Adrenal gland (tissue), 9 donors: ENCODE measurements at regions not wholly inside any gene's neighbourhood (a gene's known extent, or its start where the extent isn't known, plus 50 kb on each side); places are given as distances from the start of the nearest gene placed in this dataset.

Experiments used
- DNase-seq, 7 donors: peaks; one replicate each; pipeline ENCODE4 v3.0.0-alpha.2; 2019 to 2020
- H3K27ac ChIP-seq, 5 donors: fragments of 200-600 bp; sonication (generic) in 4 of 5; 1 replicate in 3 of 5; 2 replicates in 2 of 5; pipeline versions ENCODE4 v1.5.1 to v1.8.0; 2016 to 2020; ENCODE audit warnings: mild to moderate bottlenecking in 1 of 5
- H3K27me3 ChIP-seq: fragments of 200-600 bp; 2 replicates; pipeline ENCODE4 v1.8.0; 2021
- H3K36me3 ChIP-seq, 2 donors: fragments of 200-600 bp; replicated peaks in 1 of 2; 1 replicate in 1 of 2; 2 replicates in 1 of 2; pipeline versions ENCODE4 v1.5.1 to v1.8.0; 2018 to 2022
- H3K4me1 ChIP-seq, 2 donors: fragments of 200-600 bp; replicated peaks in 1 of 2; 1 replicate in 1 of 2; 2 replicates in 1 of 2; pipeline versions ENCODE4 v1.5.1 to v1.8.0; 2018 to 2021
- H3K4me3 ChIP-seq, 4 donors: fragments of 200-600 bp; sonication (generic) in 3 of 4; one replicate each; pipeline ENCODE4 v1.5.1; 2016 to 2018
- H3K9me3 ChIP-seq, 3 donors: fragments of 200-600 bp; sonication (generic) in 1 of 3; replicated peaks in 1 of 3; 1 replicate in 2 of 3; 2 replicates in 1 of 3; pipeline versions ENCODE4 v1.5.1 to v1.8.0; 2016 to 2021
- POLR2A ChIP-seq, 2 donors: fragments of 450-650 bp; IDR thresholded peaks; one replicate each; pipeline ENCODE4 v1.6.1; 2017; ENCODE audit warnings: antibody characterized with exemption in 2 of 2, mild to moderate bottlenecking in 2 of 2, moderate library complexity in 1 of 2
- WGBS, 4 donors: extraction: QIAGEN DNeasy Blood & Tissue Kit in 2 of 4; methylation state at CpG; one replicate each; pipeline versions ENCODE4 v1.1.5 to v1.1.7; 2013 to 2017; 5-methylcytosine and 5-hydroxymethylcytosine counted together
- intact Hi-C, 2 donors: fragments of 100-400 bp; cut with DNase I; formaldehyde crosslinking; loops; one replicate each; pipeline versions ENCODE4 v1.14.1 to v1.15.0; 2022 to 2023
- TF ChIP-seq, protein P1 (sequence below), 6 experiments: fragments of 450-650 bp in 4 of 6; fragments of 200-600 bp in 2 of 6; sonication (generic) in 1 of 6; IDR thresholded peaks; 1 replicate in 5 of 6; 2 replicates in 1 of 6; pipeline versions ENCODE4 v1.5.1 to v1.8.0; 2016 to 2021; ENCODE audit warnings: antibody characterized with exemption in 6 of 6, mild to moderate bottlenecking in 2 of 6, moderate library complexity in 1 of 6
- donor health status: healthy with polysubstance abuse.
- donor health status: Bipolar disorder and iron deficiency.
- donor health status: DM: yes; HTN: yes; CAD: no.
- donor health status: DM: no; HTN: no; CAD: no.
- donor health status: DM: no; HTN: no; CAD: no.

DNA sequence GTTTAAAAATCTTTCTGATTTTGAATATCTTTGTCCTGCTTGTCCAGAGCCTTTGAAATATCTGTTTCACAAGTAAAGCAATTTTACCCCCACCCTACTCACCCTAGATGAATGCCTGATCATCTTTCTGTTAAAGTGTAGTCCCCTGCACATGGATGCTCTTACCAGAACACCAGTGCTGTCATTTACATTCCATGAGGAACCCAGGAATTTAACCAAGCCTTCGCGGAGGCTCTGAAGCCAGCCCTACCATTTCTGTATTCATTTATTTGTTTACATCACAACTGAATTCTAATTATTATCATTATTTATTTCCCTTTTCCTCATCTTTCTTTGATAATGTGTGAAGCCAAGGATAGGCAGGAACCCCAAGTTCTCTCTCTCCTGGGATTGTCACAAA, 167.8 kb upstream of the MYO3A start:
- 25 to 39% (median 29%) methylated on average over 2 of the region's 2 CpGs for WGBS, 4 donors
- Histone ChIP-seq H3K27ac (no peak overlapping the region), H3K27me3 (peaks cover 7% of the 10 kb centered on the region), H3K4me1 (no peaks in the 10 kb centered on the region), H3K4me3 (no peak overlapping the region), H3K9me3 (no peaks in the 10 kb centered on the region), H3K36me3 (no peaks in the 10 kb centered on the region)
- intact Hi-C loops: no loop called here
- no peak for TF ChIP-seq POLR2A (IDR thresholded peaks at IDR 0.05)
- TF ChIP-seq, protein P1, sequence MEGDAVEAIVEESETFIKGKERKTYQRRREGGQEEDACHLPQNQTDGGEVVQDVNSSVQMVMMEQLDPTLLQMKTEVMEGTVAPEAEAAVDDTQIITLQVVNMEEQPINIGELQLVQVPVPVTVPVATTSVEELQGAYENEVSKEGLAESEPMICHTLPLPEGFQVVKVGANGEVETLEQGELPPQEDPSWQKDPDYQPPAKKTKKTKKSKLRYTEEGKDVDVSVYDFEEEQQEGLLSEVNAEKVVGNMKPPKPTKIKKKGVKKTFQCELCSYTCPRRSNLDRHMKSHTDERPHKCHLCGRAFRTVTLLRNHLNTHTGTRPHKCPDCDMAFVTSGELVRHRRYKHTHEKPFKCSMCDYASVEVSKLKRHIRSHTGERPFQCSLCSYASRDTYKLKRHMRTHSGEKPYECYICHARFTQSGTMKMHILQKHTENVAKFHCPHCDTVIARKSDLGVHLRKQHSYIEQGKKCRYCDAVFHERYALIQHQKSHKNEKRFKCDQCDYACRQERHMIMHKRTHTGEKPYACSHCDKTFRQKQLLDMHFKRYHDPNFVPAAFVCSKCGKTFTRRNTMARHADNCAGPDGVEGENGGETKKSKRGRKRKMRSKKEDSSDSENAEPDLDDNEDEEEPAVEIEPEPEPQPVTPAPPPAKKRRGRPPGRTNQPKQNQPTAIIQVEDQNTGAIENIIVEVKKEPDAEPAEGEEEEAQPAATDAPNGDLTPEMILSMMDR (IDR thresholded peaks at IDR 0.05): no peak
- DNase-seq: no peak

DNA sequence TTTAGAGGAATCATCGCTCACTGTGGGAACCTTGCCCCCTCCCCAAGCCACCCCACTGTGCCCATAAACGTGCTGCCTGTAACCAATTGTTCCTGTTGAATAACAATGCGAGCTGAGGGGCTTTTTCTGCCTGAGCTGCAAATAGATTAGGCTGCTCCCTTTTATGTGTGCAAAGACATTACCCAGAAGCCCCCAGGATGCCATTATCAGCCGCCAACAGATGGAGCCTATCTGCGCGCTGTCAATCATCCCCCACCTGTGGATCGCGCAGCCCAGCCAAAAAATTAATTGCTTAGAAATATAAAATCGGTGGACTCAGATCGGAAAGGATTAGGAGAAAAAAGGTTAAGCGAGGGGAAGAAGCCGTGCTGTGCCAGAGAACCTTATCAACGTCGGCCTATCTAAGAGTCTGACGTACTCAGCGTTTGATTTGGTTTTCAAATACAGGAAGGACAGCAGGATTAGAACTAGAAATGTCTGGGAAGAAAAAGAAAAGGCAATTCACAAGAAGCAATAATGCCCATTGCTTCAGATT, 167.3 kb upstream of the MYO3A start:
- WGBS, 4 donors: 5 to 8% (median 7%) methylated on average over 16 of the region's 16 CpGs
- Histone ChIP-seq H3K4me1 (no peaks in the 10 kb centered on the region), H3K27me3 (peaks cover 7% of the 10 kb centered on the region), H3K4me3 (no peak overlapping the region), H3K9me3 (no peaks in the 10 kb centered on the region), H3K27ac (no peak overlapping the region), H3K36me3 (no peaks in the 10 kb centered on the region)
- TF ChIP-seq, protein P1 (IDR thresholded peaks at IDR 0.05): no peak
- no peak for TF ChIP-seq POLR2A (IDR thresholded peaks at IDR 0.05)
- no peak for DNase-seq
- intact Hi-C loops: no loop called here

DNA sequence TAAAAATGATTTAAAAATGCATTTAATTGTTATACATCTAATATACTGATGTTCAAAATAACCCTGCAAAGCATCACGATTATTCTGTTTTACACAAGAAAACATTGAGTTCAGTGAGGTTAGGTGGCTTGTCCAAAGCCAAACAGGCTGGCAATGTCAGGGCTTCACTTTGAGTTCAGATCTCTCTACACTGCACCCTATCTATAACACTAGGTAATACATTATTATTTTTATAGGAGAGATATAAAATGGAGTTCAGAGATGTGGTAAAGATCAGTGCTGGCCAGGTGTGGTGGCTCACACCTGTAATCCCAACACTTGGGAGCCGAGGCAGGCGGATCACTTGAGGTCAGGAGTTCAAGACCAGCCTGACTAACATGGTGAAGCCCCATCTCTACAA, 165.9 kb upstream of the MYO3A start:
- no peak for DNase-seq
- Histone ChIP-seq H3K27me3 (peaks cover 7% of the 10 kb centered on the region), H3K4me3 (no peak overlapping the region)

DNA sequence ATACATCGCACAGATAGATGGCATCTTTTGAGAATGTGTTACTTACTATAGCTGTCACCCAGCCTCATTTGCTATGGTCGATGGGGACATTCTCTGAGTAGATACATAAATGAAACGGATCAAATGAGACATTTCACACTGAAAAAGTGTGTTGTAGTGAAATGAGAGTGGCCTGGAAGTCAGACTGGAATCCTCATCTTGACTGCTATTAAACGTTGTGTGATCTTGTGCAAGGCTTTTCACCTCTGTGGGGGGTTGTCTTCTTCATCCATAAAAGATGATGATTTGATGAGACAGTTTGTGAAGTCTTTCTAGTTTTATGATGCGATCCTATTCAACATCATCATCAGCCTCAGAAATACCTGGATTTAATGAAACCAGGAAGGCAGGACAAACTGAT, 155.4 kb upstream of the MYO3A start:
- no peak overlapping the region for H3K4me3 ChIP-seq
- no peaks in the 10 kb centered on the region for H3K36me3 ChIP-seq
- H3K27ac ChIP-seq: no peak overlapping the region
- H3K9me3 ChIP-seq: no peaks in the 10 kb centered on the region
- no peaks in the 10 kb centered on the region for H3K27me3 ChIP-seq
- no peak for TF ChIP-seq POLR2A (IDR thresholded peaks at IDR 0.05)
- TF ChIP-seq, protein P1 (IDR thresholded peaks at IDR 0.05): no peak
- no peaks in the 10 kb centered on the region for H3K4me1 ChIP-seq
- intact Hi-C loops: no loop called here
- 68 to 73% (median 71%) methylated on average over 5 of the region's 5 CpGs for WGBS, 4 donors
- no peak for DNase-seq

More for the DNA sequence above, 165.9 kb upstream of the MYO3A start:
- no peaks in the 10 kb centered on the region for H3K4me1 ChIP-seq
- H3K36me3 ChIP-seq: no peaks in the 10 kb centered on the region
- TF ChIP-seq, protein P1 (IDR thresholded peaks at IDR 0.05): no peak
- TF ChIP-seq POLR2A (IDR thresholded peaks at IDR 0.05): no peak
- H3K27ac ChIP-seq: no peak overlapping the region
- intact Hi-C loops: no loop called here
- 66 to 77% (median 74%) methylated on average over 3 of the region's 3 CpGs for WGBS, 4 donors
- no peaks in the 10 kb centered on the region for H3K9me3 ChIP-seq
